PC-9 (cell line): ENCODE measurements at regions not wholly inside any gene's neighbourhood (a gene's known extent, or its start where the extent isn't known, plus 50 kb on each side); places are given as distances from the start of the nearest gene placed in this dataset.

Experiments
- BruUV-seq: library from RNA; stranded (reverse); fragments of 400-500 nt; replicated peaks from 2 replicates; lab custom pipeline; 2021; lab: Mats Ljungman, UMichigan
- CTCF ChIA-PET: fragments of 300-600 bp; sonication (Branson Sonifier 250); formaldehyde crosslinking; loops from one replicate; lab custom pipeline; 2022; ENCODE audit warnings: antibody characterized with exemption; lab: Charles Lee
- POLR2A ChIA-PET: fragments of 300-600 bp; sonication (Branson Sonifier 250); formaldehyde crosslinking; loops from one replicate; lab custom pipeline; 2022; ENCODE audit warnings: antibody characterized with exemption; ENCODE audit not compliant: unreplicated experiment; lab: Charles Lee
- DNase-seq, 2 experiments: peaks; one replicate each; pipeline versions ENCODE4 v3.0.0 to v3.0.0-alpha.2; 2015 to 2022; ENCODE audit warnings: mixed read lengths in 1 of 2
- H2AFZ ChIP-seq: fragments of 200-600 bp; sonication (generic); 2 replicates; pipeline ENCODE4 v1.8.1; 2017; ENCODE audit warnings: antibody characterized with exemption
- H3F3A ChIP-seq: fragments of 200-600 bp; sonication (generic); 2 replicates; pipeline ENCODE4 v1.8.1; 2017; ENCODE audit warnings: antibody characterized with exemption, mild to moderate bottlenecking, low read depth; ENCODE audit not compliant: insufficient read depth
- H3K27ac ChIP-seq: fragments of 200-600 bp; sonication (generic); 2 replicates; pipeline ENCODE4 v1.6.1; 2016; ENCODE audit warnings: mixed run types
- H3K27me3 ChIP-seq: fragments of 200-600 bp; sonication (generic); 2 replicates; pipeline ENCODE4 v1.6.1; 2016; ENCODE audit warnings: low read depth, mixed run types; ENCODE audit not compliant: insufficient read depth
- H3K36me3 ChIP-seq: fragments of 200-600 bp; sonication (generic); 2 replicates; pipeline ENCODE4 v1.6.1; 2016; ENCODE audit warnings: low read depth, mixed run types
- H3K4me1 ChIP-seq: fragments of 200-600 bp; sonication (generic); replicated peaks from 2 replicates; pipeline ENCODE4 v1.6.1; 2016; ENCODE audit warnings: mixed run types; ENCODE audit not compliant: insufficient read depth
- H3K4me2 ChIP-seq: fragments of 200-600 bp; sonication (generic); 2 replicates; pipeline ENCODE4 v1.6.1; 2017; ENCODE audit warnings: mixed run types
- H3K4me3 ChIP-seq: fragments of 200-600 bp; sonication (generic); 2 replicates; pipeline ENCODE4 v1.6.1; 2016; ENCODE audit warnings: mixed run types
- H3K79me2 ChIP-seq: fragments of 200-600 bp; sonication (generic); 2 replicates; pipeline ENCODE4 v1.6.1; 2017; ENCODE audit warnings: low read depth, mixed run types
- H3K9me2 ChIP-seq: fragments of 200-600 bp; sonication (generic); 2 replicates; pipeline ENCODE4 v1.8.1; 2017; ENCODE audit warnings: mild to moderate bottlenecking; ENCODE audit not compliant: insufficient read depth
- H3K9me3 ChIP-seq: fragments of 200-600 bp; sonication (generic); 2 replicates; pipeline ENCODE4 v1.8.1; 2016; ENCODE audit warnings: low read depth; ENCODE audit not compliant: insufficient read depth
- H4K20me1 ChIP-seq: fragments of 200-600 bp; sonication (generic); 2 replicates; pipeline ENCODE4 v1.8.1; 2017; ENCODE audit not compliant: insufficient read depth
- EZH2 ChIP-seq: fragments of 200-600 bp; sonication (generic); IDR thresholded peaks from 2 replicates; pipeline ENCODE4 v1.8.0; 2017; ENCODE audit warnings: antibody characterized with exemption, low read depth
- intact Hi-C: fragments of 100-400 bp; cut with micrococcal nuclease; formaldehyde crosslinking; loops from one replicate; pipeline ENCODE4 v1.10.0; 2022; ENCODE audit not compliant: unreplicated experiment
- TF ChIP-seq, protein P1 (sequence below): fragments of 200-600 bp; sonication (generic); conservative IDR thresholded peaks from 2 replicates; pipeline ENCODE4 v1.6.1; 2017; ENCODE audit warnings: mixed run types, antibody characterized with exemption, mild to moderate bottlenecking, moderate library complexity

- intact Hi-C loops = no loop called here
- TF ChIP-seq, protein P1, sequence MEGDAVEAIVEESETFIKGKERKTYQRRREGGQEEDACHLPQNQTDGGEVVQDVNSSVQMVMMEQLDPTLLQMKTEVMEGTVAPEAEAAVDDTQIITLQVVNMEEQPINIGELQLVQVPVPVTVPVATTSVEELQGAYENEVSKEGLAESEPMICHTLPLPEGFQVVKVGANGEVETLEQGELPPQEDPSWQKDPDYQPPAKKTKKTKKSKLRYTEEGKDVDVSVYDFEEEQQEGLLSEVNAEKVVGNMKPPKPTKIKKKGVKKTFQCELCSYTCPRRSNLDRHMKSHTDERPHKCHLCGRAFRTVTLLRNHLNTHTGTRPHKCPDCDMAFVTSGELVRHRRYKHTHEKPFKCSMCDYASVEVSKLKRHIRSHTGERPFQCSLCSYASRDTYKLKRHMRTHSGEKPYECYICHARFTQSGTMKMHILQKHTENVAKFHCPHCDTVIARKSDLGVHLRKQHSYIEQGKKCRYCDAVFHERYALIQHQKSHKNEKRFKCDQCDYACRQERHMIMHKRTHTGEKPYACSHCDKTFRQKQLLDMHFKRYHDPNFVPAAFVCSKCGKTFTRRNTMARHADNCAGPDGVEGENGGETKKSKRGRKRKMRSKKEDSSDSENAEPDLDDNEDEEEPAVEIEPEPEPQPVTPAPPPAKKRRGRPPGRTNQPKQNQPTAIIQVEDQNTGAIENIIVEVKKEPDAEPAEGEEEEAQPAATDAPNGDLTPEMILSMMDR = no peak
- no peak for TF ChIP-seq EZH2
- Histone ChIP-seq H3K9me3 (no peaks in the 10 kb centered on the region), H3K36me3 (no peaks in the 10 kb centered on the region), H3F3A (no peaks in the 10 kb centered on the region), H3K9me2 (no peaks in the 10 kb centered on the region), H4K20me1 (no peaks in the 10 kb centered on the region), H3K4me3 (no peak overlapping the region), H2AFZ (no peak overlapping the region), H3K79me2 (no peaks in the 10 kb centered on the region), H3K27me3 (no peaks in the 10 kb centered on the region), H3K4me1 (no peaks in the 10 kb centered on the region), H3K27ac (no peak overlapping the region), H3K4me2 (no peak overlapping the region)
- BruUV-seq = no TSS peak
- CTCF ChIA-PET = no interaction called here
- no peak for DNase-seq
- POLR2A ChIA-PET = no interaction called here
Observed at GRCh38 chr4:34261799-34262314, 1982.5 kb downstream of the ARAP2 start.

DNA sequence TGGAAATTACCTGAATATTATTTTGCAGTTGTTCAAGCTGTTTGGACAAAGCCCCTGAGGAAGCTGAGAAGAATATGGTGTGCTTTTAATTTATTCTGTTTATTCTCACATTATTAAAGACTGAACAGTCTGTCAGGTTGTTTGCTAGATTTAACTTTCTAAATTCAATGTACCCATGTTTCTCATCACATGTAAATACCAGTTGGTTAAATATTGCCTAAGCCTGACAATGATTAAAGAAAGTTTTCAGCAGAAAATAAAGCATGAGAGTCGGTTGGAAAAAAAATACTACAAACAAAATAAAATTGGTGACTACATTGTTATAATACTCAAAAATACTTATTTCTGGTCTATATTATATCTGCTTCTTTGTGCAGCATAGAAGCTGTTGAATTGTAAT, 1974.7 kb downstream of the ARAP2 start:
- H3K4me2 ChIP-seq = no peak overlapping the region
- H3K4me3 ChIP-seq = no peak overlapping the region
- H3K27ac ChIP-seq = no peak overlapping the region
- no peaks in the 10 kb centered on the region for H3K79me2 ChIP-seq
- H3K9me2 ChIP-seq = no peaks in the 10 kb centered on the region
- CTCF ChIA-PET = no interaction called here
- H3K4me1 ChIP-seq = no peaks in the 10 kb centered on the region
- TF ChIP-seq EZH2 = no peak
- TF ChIP-seq, protein P1 = no peak
- no peaks in the 10 kb centered on the region for H3K9me3 ChIP-seq
- H3F3A ChIP-seq = no peaks in the 10 kb centered on the region
- DNase-seq = no peak
- intact Hi-C loops = no loop called here
- H3K36me3 ChIP-seq = no peaks in the 10 kb centered on the region
- POLR2A ChIA-PET = no interaction called here
- no peaks in the 10 kb centered on the region for H3K27me3 ChIP-seq
- BruUV-seq = no TSS peak
- no peaks in the 10 kb centered on the region for H4K20me1 ChIP-seq
- H2AFZ ChIP-seq = no peak overlapping the region

- Histone ChIP-seq H3F3A (no peaks in the 10 kb centered on the region), H4K20me1 (no peaks in the 10 kb centered on the region), H3K4me3 (no peak overlapping the region), H3K27me3 (no peaks in the 10 kb centered on the region), H3K36me3 (no peaks in the 10 kb centered on the region), H3K9me3 (no peaks in the 10 kb centered on the region), H3K27ac (no peak overlapping the region), H3K9me2 (no peaks in the 10 kb centered on the region), H3K4me2 (no peak overlapping the region), H2AFZ (no peak overlapping the region), H3K79me2 (no peaks in the 10 kb centered on the region), H3K4me1 (no peaks in the 10 kb centered on the region)
- ChIA-PET POLR2A (no interaction called here), CTCF (no interaction called here)
- intact Hi-C loops = no loop called here
- DNase-seq = no peak
- no TSS peak for BruUV-seq
- no peak for TF ChIP-seq EZH2
- TF ChIP-seq, protein P1 = no peak
Observed at GRCh38 chr4:34271479-34272355, 1972.6 kb downstream of the ARAP2 start.
